A673 (cell line): ENCODE measurements at regions not wholly inside any gene's neighbourhood (a gene's known extent, or its start where the extent isn't known, plus 50 kb on each side); places are given as distances from the start of the nearest gene placed in this dataset.

Experiments
- BruUV-seq: library from RNA; stranded (reverse); fragments of 400-500 nt; replicated peaks from 2 replicates; lab custom pipeline; 2021; lab: Mats Ljungman, UMichigan
- CTCF ChIA-PET: fragments of 300-600 bp; sonication (Branson Sonifier 250); formaldehyde crosslinking; loops from one replicate; lab custom pipeline; 2022; ENCODE audit warnings: antibody characterized with exemption; lab: Charles Lee
- POLR2A ChIA-PET: fragments of 300-600 bp; sonication (Branson Sonifier 250); formaldehyde crosslinking; loops from one replicate; lab custom pipeline; 2022; ENCODE audit warnings: antibody characterized with exemption; ENCODE audit not compliant: low non-redundant PET; lab: Charles Lee
- DNase-seq: peaks from one replicate; pipeline ENCODE4 v3.0.0-alpha.2; 2015; ENCODE audit warnings: low spot score
- H3K27ac ChIP-seq: fragments of 200-600 bp; sonication (generic); 2 replicates; pipeline ENCODE4 v1.5.1; 2016; ENCODE audit warnings: mixed run types, low read depth, mild to moderate bottlenecking, mixed read lengths, antibody characterized with exemption, low read length; ENCODE audit not compliant: poor library complexity, severe bottlenecking
- H3K27me3 ChIP-seq: fragments of 200-600 bp; sonication (generic); replicated peaks from 2 replicates; pipeline ENCODE4 v1.6.1; 2017; ENCODE audit warnings: mixed run types, low read depth, mild to moderate bottlenecking, mixed read lengths, antibody characterized with exemption, low read length; ENCODE audit not compliant: insufficient read depth, poor library complexity
- H3K36me3 ChIP-seq: fragments of 200-600 bp; sonication (generic); 2 replicates; pipeline ENCODE4 v1.6.1; 2016; ENCODE audit warnings: mixed run types, mild to moderate bottlenecking, mixed read lengths, antibody characterized with exemption, low read length; ENCODE audit not compliant: insufficient read depth, poor library complexity, severe bottlenecking
- H3K4me1 ChIP-seq: fragments of 200-600 bp; sonication (generic); 2 replicates; pipeline ENCODE4 v1.6.1; 2017; ENCODE audit warnings: mixed run types, mild to moderate bottlenecking, mixed read lengths, antibody characterized with exemption, low read length; ENCODE audit not compliant: insufficient read depth, poor library complexity, severe bottlenecking
- H3K4me3 ChIP-seq: fragments of 200-600 bp; sonication (generic); 2 replicates; pipeline ENCODE4 v1.5.1; 2016; ENCODE audit warnings: low read depth, mixed run types, mild to moderate bottlenecking, mixed read lengths, low read length; ENCODE audit not compliant: poor library complexity, severe bottlenecking
- H3K9me3 ChIP-seq: fragments of 200-600 bp; sonication (generic); 2 replicates; pipeline ENCODE4 v1.6.1; 2016; ENCODE audit warnings: mixed run types, low read depth, mild to moderate bottlenecking, mixed read lengths, antibody characterized with exemption, low read length; ENCODE audit not compliant: poor library complexity, severe bottlenecking
- CTCF ChIP-seq: fragments of 300-800, 200-600 bp; sonication (generic); conservative IDR thresholded peaks from 2 replicates; pipeline ENCODE4 v1.5.1; 2017; ENCODE audit warnings: low read depth, mild to moderate bottlenecking, antibody characterized with exemption, low read length, moderate library complexity, mixed read lengths
- EZH2 ChIP-seq: fragments of 200-600 bp; sonication (generic); IDR thresholded peaks from 2 replicates; pipeline ENCODE4 v1.6.1; 2017; ENCODE audit warnings: borderline replicate concordance, low read depth, mild to moderate bottlenecking, mixed read lengths, antibody characterized with exemption, low read length; ENCODE audit not compliant: poor library complexity, severe bottlenecking
- intact Hi-C: fragments of 100-400 bp; cut with micrococcal nuclease; formaldehyde crosslinking; loops from one replicate; pipeline ENCODE4 v1.10.0; 2022; ENCODE audit not compliant: unreplicated experiment

GRCh38 chr14:94686511-94687160 is 74.4 kb downstream of the SERPINA3 start:
- intact Hi-C loops = no loop called here
- TF ChIP-seq EZH2 (no peak), CTCF (no peak)
- Histone ChIP-seq H3K36me3 (no peaks in the 10 kb centered on the region), H3K9me3 (no peaks in the 10 kb centered on the region), H3K4me1 (peaks cover 4% of the 10 kb centered on the region), H3K4me3 (no peak overlapping the region), H3K27ac (no peak overlapping the region), H3K27me3 (no peaks in the 10 kb centered on the region)
- ChIA-PET POLR2A (no interaction called here), CTCF (no interaction called here)
- BruUV-seq = no TSS peak
- DNase-seq = no peak

- no peak for DNase-seq
- ChIA-PET POLR2A (no interaction called here), CTCF (no interaction called here)
- BruUV-seq = no TSS peak
- Histone ChIP-seq H3K27me3 (no peaks in the 10 kb centered on the region), H3K36me3 (no peaks in the 10 kb centered on the region), H3K4me1 (peaks cover 4% of the 10 kb centered on the region), H3K9me3 (no peaks in the 10 kb centered on the region), H3K27ac (no peak overlapping the region), H3K4me3 (no peak overlapping the region)
- intact Hi-C loops = no loop called here
- TF ChIP-seq CTCF = no peak
These were observed 73.7 kb downstream of the SERPINA3 start for GRCh38 chr14:94685681-94686485.

GRCh38 chr14:94685166-94685581 is 73.0 kb downstream of the SERPINA3 start:
- H3K27ac ChIP-seq = no peak overlapping the region
- TF ChIP-seq CTCF = no peak
- H3K9me3 ChIP-seq = no peaks in the 10 kb centered on the region
- ChIA-PET POLR2A (no interaction called here), CTCF (no interaction called here)
- no peak for DNase-seq
- H3K27me3 ChIP-seq = no peaks in the 10 kb centered on the region
- peaks cover 4% of the 10 kb centered on the region for H3K4me1 ChIP-seq
- intact Hi-C loops = no loop called here
- H3K4me3 ChIP-seq = no peak overlapping the region
- BruUV-seq = no TSS peak
- no peaks in the 10 kb centered on the region for H3K36me3 ChIP-seq
